ENCODE measurements at regions not wholly inside any gene's neighbourhood (a gene's known extent, or its start where the extent isn't known, plus 50 kb on each side); places are given as distances from the start of the nearest gene placed in this dataset.

DNA sequence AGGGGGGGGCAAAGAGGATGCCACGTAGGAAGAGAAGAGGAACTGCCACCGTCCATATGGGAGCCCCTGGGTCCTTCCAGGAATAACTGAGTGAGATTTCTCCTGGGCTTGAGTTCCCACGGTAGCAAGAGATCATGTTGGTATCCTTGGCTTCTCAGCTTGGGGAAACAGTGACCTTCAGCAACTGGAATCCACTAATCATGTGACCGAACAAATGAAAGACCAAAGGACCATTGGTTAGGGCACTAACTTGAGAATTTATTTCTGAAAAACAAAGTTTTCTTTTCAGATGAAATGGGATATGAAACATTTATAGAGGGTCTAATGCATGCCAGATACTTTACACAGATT is 259.4 kb upstream of the ID2 start:
- no peaks in the 10 kb centered on the region for H3K79me1 ChIP-seq (ENCODE audit: insufficient read depth, low read depth, low read length, poor library complexity, severe bottlenecking)
- Mint-ChIP-seq H3K27ac (no peak overlapping the region), H3K9me3 (peaks cover 0 to 2% of the 10 kb centered on the region in 2 experiments; a peak in 1 of 5 replicates), H3K36me3 (ENCODE audit: insufficient read depth in 1 of 3, low read depth in 3 of 3) (peaks cover 0 to 8% (median 5%) of the 10 kb centered on the region in 3 experiments; a peak in 4 of 7 replicates), H3K4me3 (no peak overlapping the region), H3K4me1 (peaks cover 6 to 9% of the 10 kb centered on the region in 2 experiments; a peak in 3 of 4 replicates), H3K27me3 (ENCODE audit: low read depth) (no peaks in the 10 kb centered on the region)
- no peak overlapping the region for H2BK120ac ChIP-seq (ENCODE audit: low read depth, low read length, poor library complexity, severe bottlenecking)
- no peak overlapping the region for H3K4me2 ChIP-seq (ENCODE audit: insufficient read depth, insufficient read length, low read length)
- H2AK5ac ChIP-seq (ENCODE audit: insufficient read length, low read length), result no peak overlapping the region
- H4K5ac ChIP-seq (ENCODE audit: insufficient read length, low read depth, low read length), result no peak overlapping the region
- H2BK12ac ChIP-seq (ENCODE audit: insufficient read length, low read depth, low read length), result no peak overlapping the region
- no peaks in the 10 kb centered on the region for H3K23me2 ChIP-seq (ENCODE audit: insufficient read length, low read depth, low read length, poor library complexity, severe bottlenecking)
- H3T11ph ChIP-seq (ENCODE audit: low read length), result no peak overlapping the region
- H2AFZ ChIP-seq (ENCODE audit: low read length), result no peak overlapping the region
- WGBS (ENCODE audit: extremely low coverage, insufficient read length, low lambda C conversion rate), result no CpG with 5 or more reads among the region's 4 CpGs
- TF ChIP-seq, protein P1, sequence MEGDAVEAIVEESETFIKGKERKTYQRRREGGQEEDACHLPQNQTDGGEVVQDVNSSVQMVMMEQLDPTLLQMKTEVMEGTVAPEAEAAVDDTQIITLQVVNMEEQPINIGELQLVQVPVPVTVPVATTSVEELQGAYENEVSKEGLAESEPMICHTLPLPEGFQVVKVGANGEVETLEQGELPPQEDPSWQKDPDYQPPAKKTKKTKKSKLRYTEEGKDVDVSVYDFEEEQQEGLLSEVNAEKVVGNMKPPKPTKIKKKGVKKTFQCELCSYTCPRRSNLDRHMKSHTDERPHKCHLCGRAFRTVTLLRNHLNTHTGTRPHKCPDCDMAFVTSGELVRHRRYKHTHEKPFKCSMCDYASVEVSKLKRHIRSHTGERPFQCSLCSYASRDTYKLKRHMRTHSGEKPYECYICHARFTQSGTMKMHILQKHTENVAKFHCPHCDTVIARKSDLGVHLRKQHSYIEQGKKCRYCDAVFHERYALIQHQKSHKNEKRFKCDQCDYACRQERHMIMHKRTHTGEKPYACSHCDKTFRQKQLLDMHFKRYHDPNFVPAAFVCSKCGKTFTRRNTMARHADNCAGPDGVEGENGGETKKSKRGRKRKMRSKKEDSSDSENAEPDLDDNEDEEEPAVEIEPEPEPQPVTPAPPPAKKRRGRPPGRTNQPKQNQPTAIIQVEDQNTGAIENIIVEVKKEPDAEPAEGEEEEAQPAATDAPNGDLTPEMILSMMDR (conservative IDR thresholded peaks at IDR 0.05), result no peak
- H3K4ac ChIP-seq (ENCODE audit: low read depth, low read length), result no peak overlapping the region
- no peak overlapping the region for H3K27ac ChIP-seq (ENCODE audit: insufficient read length, low read depth, low read length)
- H3K79me2 ChIP-seq (ENCODE audit: insufficient read depth, low read length), result no peaks in the 10 kb centered on the region
- H3K27me3 ChIP-seq (ENCODE audit: insufficient read depth, low read length), result no peaks in the 10 kb centered on the region
- no peaks in the 10 kb centered on the region for H4K20me1 ChIP-seq (ENCODE audit: control insufficient read depth, insufficient read depth, insufficient read length)
- H3K56ac ChIP-seq (ENCODE audit: insufficient read length, low read depth, low read length), result no peak overlapping the region
- no peak overlapping the region for H3K14ac ChIP-seq (ENCODE audit: insufficient read depth, low read length)
- no peak overlapping the region for H4K8ac ChIP-seq (replicated peaks; ENCODE audit: insufficient read length, low read depth, low read length)
- no peak overlapping the region for H3K18ac ChIP-seq (ENCODE audit: insufficient read length, low read depth, low read length)
- no peaks in the 10 kb centered on the region for H3K4me1 ChIP-seq (ENCODE audit: insufficient read depth, low read length)
- no peak overlapping the region for H2BK20ac ChIP-seq (ENCODE audit: low read depth, low read length, poor library complexity, severe bottlenecking)
- no peaks in the 10 kb centered on the region for H3K9me3 ChIP-seq (ENCODE audit: control insufficient read depth, low read depth, low read length)
- H3K23ac ChIP-seq (ENCODE audit: insufficient read length, low read depth, low read length), result no peak overlapping the region
- no peak for DNase-seq
- H4K91ac ChIP-seq (ENCODE audit: insufficient read length, low read depth, low read length), result no peak overlapping the region
- no peak overlapping the region for H2BK5ac ChIP-seq (ENCODE audit: insufficient read length, low read length)
- H3K9ac ChIP-seq (ENCODE audit: extremely low read depth, insufficient read length, low read length), result no peak overlapping the region
- no peak overlapping the region for H2BK15ac ChIP-seq (ENCODE audit: low read depth, low read length)

All from H9 (cell line).